Tibial nerve (tissue), 4 donors: ENCODE measurements at regions not wholly inside any gene's neighbourhood (a gene's known extent, or its start where the extent isn't known, plus 50 kb on each side); places are given as distances from the start of the nearest gene placed in this dataset.

Experiments used
- DNase-seq, 2 donors: peaks; one replicate each; pipeline ENCODE4 v3.0.0-alpha.2; 2019; ENCODE audit warnings: low spot score in 2 of 2
- H3K27ac ChIP-seq, 4 donors: fragments of 200-600 bp; sonication (generic) in 3 of 4; one replicate each; pipeline ENCODE4 v1.5.1; 2017 to 2019; ENCODE audit warnings: mild to moderate bottlenecking in 1 of 4
- H3K27me3 ChIP-seq, 2 donors: fragments of 200-600 bp; sonication (generic) in 1 of 2; one replicate each; pipeline versions ENCODE4 v1.5.1 to v1.6.0; 2017 to 2019
- H3K36me3 ChIP-seq, 3 donors: fragments of 200-600 bp; sonication (generic); one replicate each; pipeline ENCODE4 v1.5.1; 2018 to 2019
- H3K4me1 ChIP-seq, 4 donors: fragments of 200-600 bp; sonication (generic) in 3 of 4; one replicate each; pipeline ENCODE4 v1.5.1; 2017 to 2019
- H3K4me3 ChIP-seq, 4 donors: fragments of 200-600 bp; sonication (generic) in 3 of 4; one replicate each; pipeline ENCODE4 v1.5.1; 2017 to 2019; ENCODE audit warnings: mild to moderate bottlenecking in 1 of 4, moderate library complexity in 1 of 4
- H3K9me3 ChIP-seq, 4 donors: fragments of 200-600 bp; sonication (generic) in 3 of 4; one replicate each; pipeline ENCODE4 v1.5.1; 2017 to 2019
- CTCF ChIP-seq, 5 experiments: fragments of 200-600 bp in 3 of 5; fragments of 450-650 bp in 2 of 5; sonication (generic) in 3 of 5; IDR thresholded peaks; one replicate each; pipeline ENCODE4 v1.5.1; 2016 to 2019; ENCODE audit warnings: antibody characterized with exemption in 5 of 5, mild to moderate bottlenecking in 3 of 5, moderate library complexity in 2 of 5
- EP300 ChIP-seq, 2 donors: sonication (generic); formaldehyde crosslinking; IDR thresholded peaks; one replicate each; pipeline ENCODE4 v1.6.1; 2017; ENCODE audit warnings: antibody characterized with exemption in 2 of 2, mild to moderate bottlenecking in 1 of 2
- POLR2A ChIP-seq, 2 donors: fragments of 450-650 bp; IDR thresholded peaks; one replicate each; pipeline ENCODE4 v1.6.1; 2017; ENCODE audit warnings: antibody characterized with exemption in 2 of 2, mild to moderate bottlenecking in 2 of 2, moderate library complexity in 2 of 2
- WGBS, 2 donors: methylation state at CpG; one replicate each; pipeline ENCODE4 v1.1.5; 2018; 5-methylcytosine and 5-hydroxymethylcytosine counted together

- H3K9me3 ChIP-seq: no peaks in the 10 kb centered on the region
- H3K27ac ChIP-seq: no peak overlapping the region
- H3K36me3 ChIP-seq: no peaks in the 10 kb centered on the region
- TF ChIP-seq EP300 (IDR thresholded peaks at IDR 0.05) (no peak), POLR2A (IDR thresholded peaks at IDR 0.05) (no peak), CTCF (IDR thresholded peaks at IDR 0.05) (no peak)
- no peaks in the 10 kb centered on the region for H3K27me3 ChIP-seq
- no peak for DNase-seq
- 79% methylated on average over 20 of the region's 20 CpGs for WGBS, 2 donors
- H3K4me3 ChIP-seq: no peak overlapping the region
- no peaks in the 10 kb centered on the region for H3K4me1 ChIP-seq
These were observed 136.6 kb upstream of the ALKAL2 start for GRCh38 chr2:424306-425171.

- Histone ChIP-seq H3K4me3 (no peak overlapping the region), H3K36me3 (no peaks in the 10 kb centered on the region), H3K9me3 (no peaks in the 10 kb centered on the region), H3K27ac (no peak overlapping the region), H3K27me3 (no peaks in the 10 kb centered on the region), H3K4me1 (no peaks in the 10 kb centered on the region)
- WGBS, 2 donors: 74 to 78% methylated on average over 8 to 9 of the region's 10 CpGs
- DNase-seq: no peak
- no peak for TF ChIP-seq CTCF (IDR thresholded peaks at IDR 0.05)
- no peak for TF ChIP-seq POLR2A (IDR thresholded peaks at IDR 0.05)
- TF ChIP-seq EP300 (IDR thresholded peaks at IDR 0.05): no peak
These were observed 135.6 kb upstream of the ALKAL2 start for GRCh38 chr2:423479-423878.

- Histone ChIP-seq H3K36me3 (no peaks in the 10 kb centered on the region), H3K4me1 (no peaks in the 10 kb centered on the region), H3K27ac (no peak overlapping the region), H3K27me3 (no peaks in the 10 kb centered on the region), H3K4me3 (no peak overlapping the region), H3K9me3 (no peaks in the 10 kb centered on the region)
- DNase-seq: no peak
- no peak for TF ChIP-seq POLR2A (IDR thresholded peaks at IDR 0.05)
- TF ChIP-seq CTCF (IDR thresholded peaks at IDR 0.05): no peak
- TF ChIP-seq EP300 (IDR thresholded peaks at IDR 0.05): no peak
- 83 to 87% methylated on average over 13 to 14 of the region's 14 CpGs for WGBS, 2 donors
These were observed 135.0 kb upstream of the ALKAL2 start for GRCh38 chr2:422676-423435.

- WGBS, 2 donors: 90 to 93% methylated on average over 14 of the region's 14 CpGs
- Histone ChIP-seq H3K27ac (no peak overlapping the region), H3K9me3 (no peaks in the 10 kb centered on the region), H3K27me3 (no peaks in the 10 kb centered on the region), H3K4me1 (no peaks in the 10 kb centered on the region), H3K36me3 (no peaks in the 10 kb centered on the region), H3K4me3 (no peak overlapping the region)
- no peak for TF ChIP-seq CTCF (IDR thresholded peaks at IDR 0.05)
- TF ChIP-seq EP300 (IDR thresholded peaks at IDR 0.05): no peak
- no peak for TF ChIP-seq POLR2A (IDR thresholded peaks at IDR 0.05)
- DNase-seq: no peak
These were observed 133.5 kb upstream of the ALKAL2 start for GRCh38 chr2:421406-421805.
